GM23248 (cell line): ENCODE measurements at regions not wholly inside any gene's neighbourhood (a gene's known extent, or its start where the extent isn't known, plus 50 kb on each side); places are given as distances from the start of the nearest gene placed in this dataset.

Experiments used
- DNase-seq: peaks from one replicate; pipeline ENCODE4 v3.0.0-alpha.2; 2015
- H2AFZ ChIP-seq: fragments of 200-600 bp; sonication (generic); 2 replicates; pipeline ENCODE4 v1.6.1; 2016; ENCODE audit warnings: antibody characterized with exemption
- H3F3A ChIP-seq: fragments of 200-600 bp; sonication (generic); 2 replicates; pipeline ENCODE4 v1.6.1; 2016; ENCODE audit warnings: mild to moderate bottlenecking, antibody characterized with exemption, mixed run types; ENCODE audit not compliant: insufficient read depth
- H3K27ac ChIP-seq: fragments of 200-600 bp; sonication (generic); 2 replicates; pipeline ENCODE4 v1.5.1; 2016; ENCODE audit warnings: mild to moderate bottlenecking
- H3K27me3 ChIP-seq: fragments of 200-600 bp; sonication (generic); replicated peaks from 2 replicates; pipeline ENCODE4 v1.6.1; 2016; ENCODE audit warnings: mild to moderate bottlenecking; ENCODE audit not compliant: insufficient read depth
- H3K36me3 ChIP-seq: fragments of 200-600 bp; sonication (generic); 2 replicates; pipeline ENCODE4 v1.6.1; 2016; ENCODE audit warnings: low read depth, mild to moderate bottlenecking
- H3K4me1 ChIP-seq: fragments of 200-600 bp; sonication (generic); 2 replicates; pipeline ENCODE4 v1.6.1; 2016; ENCODE audit warnings: mild to moderate bottlenecking; ENCODE audit not compliant: insufficient read depth
- H3K4me2 ChIP-seq: fragments of 200-600 bp; sonication (generic); one replicate; pipeline ENCODE4 v1.6.1; 2016; ENCODE audit warnings: mild to moderate bottlenecking; ENCODE audit not compliant: unreplicated experiment
- H3K4me3 ChIP-seq: fragments of 200-600 bp; sonication (generic); 2 replicates; pipeline ENCODE4 v1.5.1; 2016; ENCODE audit warnings: mild to moderate bottlenecking
- H3K79me2 ChIP-seq: fragments of 200-600 bp; sonication (generic); 2 replicates; pipeline ENCODE4 v1.6.1; 2016; ENCODE audit warnings: mild to moderate bottlenecking; ENCODE audit not compliant: insufficient read depth
- H3K9ac ChIP-seq: fragments of 200-600 bp; sonication (generic); 2 replicates; pipeline ENCODE4 v1.6.1; 2016; ENCODE audit warnings: mild to moderate bottlenecking
- H3K9me2 ChIP-seq: fragments of 200-600 bp; sonication (generic); 2 replicates; pipeline ENCODE4 v1.6.1; 2016; ENCODE audit warnings: mixed run types, mild to moderate bottlenecking, moderate library complexity; ENCODE audit not compliant: insufficient read depth
- H3K9me3 ChIP-seq: fragments of 200-600 bp; sonication (generic); one replicate; pipeline ENCODE4 v1.6.1; 2017; ENCODE audit warnings: low read depth
- H4K20me1 ChIP-seq: fragments of 200-600 bp; sonication (generic); 2 replicates; pipeline ENCODE4 v1.6.0; 2016; ENCODE audit not compliant: insufficient read depth
- EZH2 ChIP-seq: fragments of 200-600 bp; sonication (generic); IDR thresholded peaks from 2 replicates; pipeline ENCODE4 v1.6.1; 2018; ENCODE audit warnings: antibody characterized with exemption, mild to moderate bottlenecking; ENCODE audit not compliant: insufficient read depth, poor library complexity, severe bottlenecking
- EZH2phosphoT487 ChIP-seq: fragments of 200-600 bp; sonication (generic); IDR thresholded peaks from 2 replicates; pipeline ENCODE4 v1.6.1; 2018; ENCODE audit warnings: antibody characterized with exemption, moderate library complexity, mild to moderate bottlenecking, low read depth; ENCODE audit not compliant: insufficient read depth
- WGBS, 2 experiments: methylation state at CpG; one replicate each; pipeline ENCODE4 v1.1.6; 2015 to 2017; ENCODE audit warnings: low lambda C conversion rate in 2 of 2, low coverage in 1 of 2; ENCODE audit errors: missing lambda C conversion rate in 2 of 2; 5-methylcytosine and 5-hydroxymethylcytosine counted together
- in situ Hi-C: fragments of 300-500 bp; cut with MboI; formaldehyde crosslinking; loops from 2 replicates; pipeline ENCODE4 v1.15.0; 2020

DNA sequence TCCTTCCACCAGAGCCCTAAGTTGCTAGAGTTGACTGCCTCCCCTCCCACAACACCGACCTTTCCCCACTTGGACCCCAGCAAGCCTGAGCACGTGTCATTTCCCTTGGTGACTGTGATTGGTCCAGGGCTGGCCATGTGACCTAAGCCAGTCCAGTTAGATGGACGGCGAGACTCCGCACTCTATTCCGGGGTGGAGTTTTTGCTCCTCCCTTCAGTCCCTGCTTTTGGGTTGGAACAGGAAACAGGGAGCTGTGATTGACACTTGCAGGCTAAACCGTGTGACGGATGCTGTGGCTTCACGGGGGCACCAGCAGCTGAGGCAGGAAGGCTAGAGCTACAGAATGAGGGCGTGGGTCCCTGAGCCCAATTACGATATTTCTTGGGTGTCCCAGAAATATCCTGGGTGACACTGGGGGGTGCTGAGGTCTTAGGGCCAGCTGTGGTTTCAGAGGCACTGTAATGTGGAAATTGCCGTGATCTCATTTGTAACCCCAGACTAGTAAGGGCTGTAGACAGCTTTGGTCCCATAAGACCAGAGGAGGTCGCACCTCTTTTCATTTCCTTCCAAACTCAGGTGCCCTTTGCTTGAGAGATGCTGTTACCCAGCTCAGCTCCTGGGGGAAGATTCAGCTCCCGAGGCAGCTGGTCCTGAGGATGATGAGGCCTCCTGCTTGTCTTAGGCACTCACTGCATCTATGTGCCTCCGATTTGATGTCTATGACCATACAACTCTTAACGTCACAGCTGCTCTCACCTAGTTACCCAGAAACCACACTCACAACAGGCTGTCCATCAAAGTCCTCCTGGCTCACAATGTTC is 102.7 kb upstream of the NPTX2 start:
- Histone ChIP-seq H4K20me1 (no peaks in the 10 kb centered on the region), H3K4me2 (no peak overlapping the region), H2AFZ (no peak overlapping the region), H3K4me3 (no peak overlapping the region), H3K9ac (no peak overlapping the region), H3K4me1 (no peaks in the 10 kb centered on the region), H3F3A (no peaks in the 10 kb centered on the region), H3K9me3 (no peaks in the 10 kb centered on the region), H3K9me2 (no peaks in the 10 kb centered on the region), H3K27ac (no peak overlapping the region), H3K79me2 (no peaks in the 10 kb centered on the region), H3K27me3 (no peaks in the 10 kb centered on the region), H3K36me3 (no peaks in the 10 kb centered on the region)
- DNase-seq = no peak
- WGBS, 2 experiments = 33 to 37% methylated on average over 16 of the region's 16 CpGs
- no peak for TF ChIP-seq EZH2phosphoT487
- TF ChIP-seq EZH2 = no peak
- in situ Hi-C loops = no loop called here

DNA sequence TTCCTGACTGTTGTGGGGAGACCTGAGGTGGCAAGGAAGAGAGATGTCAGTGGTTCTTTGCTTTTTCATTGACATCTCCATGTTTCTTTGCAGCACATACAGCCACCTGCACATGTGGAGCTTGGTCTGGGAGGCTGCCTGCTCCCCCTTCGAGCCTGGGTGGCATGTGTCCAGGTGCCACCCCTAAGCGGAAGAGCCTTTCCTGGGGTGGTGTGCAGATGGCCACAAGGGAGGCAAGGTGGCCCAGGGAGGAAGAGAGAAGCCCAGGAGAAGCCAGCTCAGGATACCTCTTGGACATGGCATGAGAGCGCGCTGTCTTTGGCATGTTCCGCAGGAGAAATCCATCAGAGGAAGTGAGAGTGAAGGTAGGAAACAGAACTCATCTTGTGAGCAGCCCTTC is 105.9 kb upstream of the NPTX2 start:
- H3K27ac ChIP-seq = no peak overlapping the region
- H3K4me2 ChIP-seq = no peak overlapping the region
- H3K79me2 ChIP-seq = no peaks in the 10 kb centered on the region
- H3K9me2 ChIP-seq = no peaks in the 10 kb centered on the region
- TF ChIP-seq EZH2phosphoT487 (no peak), EZH2 (no peak)
- H3K9me3 ChIP-seq = no peaks in the 10 kb centered on the region
- no peaks in the 10 kb centered on the region for H3K4me1 ChIP-seq
- no peaks in the 10 kb centered on the region for H3K27me3 ChIP-seq
- no peaks in the 10 kb centered on the region for H3F3A ChIP-seq
- WGBS, 2 experiments = 58 to 61% methylated on average over 5 of the region's 5 CpGs
- no peak overlapping the region for H3K9ac ChIP-seq
- no peak for DNase-seq
- no peak overlapping the region for H2AFZ ChIP-seq
- no peak overlapping the region for H3K4me3 ChIP-seq
- in situ Hi-C loops = no loop called here
- H4K20me1 ChIP-seq = no peaks in the 10 kb centered on the region
- no peaks in the 10 kb centered on the region for H3K36me3 ChIP-seq

DNA sequence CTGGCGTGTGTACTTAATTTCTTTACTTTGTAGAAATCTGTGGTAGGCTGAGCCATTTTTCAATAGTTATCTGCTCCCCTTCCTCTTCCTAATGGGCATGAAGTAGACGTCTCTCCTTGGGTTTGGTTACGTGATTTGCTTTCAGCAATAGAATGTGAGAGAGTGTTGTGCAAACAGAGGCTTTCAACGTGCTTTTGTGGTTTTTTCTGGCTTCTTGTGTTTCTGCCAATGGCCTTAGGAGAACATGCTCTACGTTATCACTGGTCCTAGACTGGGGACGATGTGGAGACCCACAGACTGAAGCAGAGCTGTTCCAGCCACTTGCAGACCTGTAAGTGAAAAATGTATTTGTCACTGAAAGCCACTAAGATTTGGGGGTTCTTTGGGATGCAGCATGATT is 107.2 kb upstream of the NPTX2 start:
- Histone ChIP-seq H3K9me3 (no peaks in the 10 kb centered on the region), H3K4me3 (no peak overlapping the region), H4K20me1 (no peaks in the 10 kb centered on the region), H3K27me3 (no peaks in the 10 kb centered on the region), H3K4me1 (no peaks in the 10 kb centered on the region), H3K36me3 (no peaks in the 10 kb centered on the region), H3K4me2 (no peak overlapping the region), H3F3A (no peaks in the 10 kb centered on the region), H3K9ac (no peak overlapping the region), H3K9me2 (no peaks in the 10 kb centered on the region), H3K27ac (no peak overlapping the region), H3K79me2 (no peaks in the 10 kb centered on the region), H2AFZ (no peak overlapping the region)
- WGBS, 2 experiments = 15 to 28% methylated on average over 6 of the region's 6 CpGs
- in situ Hi-C loops = no loop called here
- no peak for DNase-seq
- TF ChIP-seq EZH2 (no peak), EZH2phosphoT487 (no peak)

DNA sequence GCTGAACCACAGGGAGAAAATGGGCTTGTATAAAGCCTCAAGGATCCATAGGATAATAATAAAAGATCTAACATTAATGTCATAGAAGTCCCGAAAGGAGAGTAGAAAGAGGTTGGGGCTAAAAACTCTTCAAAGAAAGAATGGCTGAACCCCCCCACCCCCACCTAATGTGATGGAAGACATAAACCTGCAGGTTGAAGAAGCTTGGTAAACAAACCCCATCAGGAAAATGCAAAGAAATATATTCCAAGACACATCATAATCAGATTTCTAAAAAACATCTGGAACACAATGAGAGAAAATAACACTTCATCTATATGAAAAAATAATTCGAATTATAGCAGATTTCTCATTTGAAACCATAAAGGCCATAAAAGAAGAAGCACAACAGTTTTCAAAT is 105.6 kb upstream of the BAIAP2L1 start:
- 32 to 35% methylated on average over 2 of the region's 2 CpGs for WGBS, 2 experiments
- TF ChIP-seq EZH2 = no peak
- TF ChIP-seq EZH2phosphoT487 = no peak
- Histone ChIP-seq H3K9me2 (no peaks in the 10 kb centered on the region), H3K9me3 (no peaks in the 10 kb centered on the region), H3K79me2 (no peaks in the 10 kb centered on the region), H2AFZ (no peak overlapping the region), H3K27ac (no peak overlapping the region), H3F3A (no peaks in the 10 kb centered on the region), H4K20me1 (no peaks in the 10 kb centered on the region), H3K9ac (no peak overlapping the region), H3K4me3 (no peak overlapping the region), H3K27me3 (no peaks in the 10 kb centered on the region), H3K4me1 (no peaks in the 10 kb centered on the region), H3K4me2 (no peak overlapping the region), H3K36me3 (no peaks in the 10 kb centered on the region)
- in situ Hi-C loops = no loop called here
- DNase-seq = no peak

DNA sequence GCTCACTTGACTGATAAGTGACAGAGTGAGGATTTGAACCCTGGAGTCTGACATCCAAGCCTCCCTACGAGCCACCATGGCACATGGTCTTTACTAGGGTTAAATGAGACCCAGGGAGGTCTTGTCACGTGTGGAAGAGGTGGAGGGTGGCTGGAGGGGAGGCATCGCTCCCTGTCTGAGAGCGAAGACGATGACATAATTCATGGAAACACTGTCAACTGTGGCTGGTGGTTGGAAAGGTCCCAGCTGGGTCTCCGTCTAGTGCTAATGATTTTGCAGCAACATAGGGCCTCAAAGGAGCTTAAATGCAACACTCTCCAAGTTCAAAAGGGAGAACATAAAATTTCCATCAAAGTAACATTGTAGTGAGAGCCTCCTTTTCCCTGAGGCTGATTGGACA is 99.9 kb upstream of the BAIAP2L1 start:
- no peaks in the 10 kb centered on the region for H3K4me1 ChIP-seq
- in situ Hi-C loops = no loop called here
- no peaks in the 10 kb centered on the region for H3K79me2 ChIP-seq
- H3K36me3 ChIP-seq = no peaks in the 10 kb centered on the region
- TF ChIP-seq EZH2 (no peak), EZH2phosphoT487 (no peak)
- no peak overlapping the region for H2AFZ ChIP-seq
- no peaks in the 10 kb centered on the region for H3K9me2 ChIP-seq
- DNase-seq = no peak
- H3K27me3 ChIP-seq = no peaks in the 10 kb centered on the region
- no peaks in the 10 kb centered on the region for H3K9me3 ChIP-seq
- no peaks in the 10 kb centered on the region for H4K20me1 ChIP-seq
- H3K4me2 ChIP-seq = no peak overlapping the region
- H3K27ac ChIP-seq = no peak overlapping the region
- H3K4me3 ChIP-seq = no peak overlapping the region
- no peak overlapping the region for H3K9ac ChIP-seq
- no peaks in the 10 kb centered on the region for H3F3A ChIP-seq
- 18 to 25% methylated on average over 6 of the region's 6 CpGs for WGBS, 2 experiments
